Activated naive CD8-positive, alpha-beta T cell treated with anti-CD3 and anti-CD28 coated beads, Interleukin-2, amount 50 U/mL, for 24 hours (primary cell): ENCODE measurements at regions not wholly inside any gene's neighbourhood (a gene's known extent, or its start where the extent isn't known, plus 50 kb on each side); places are given as distances from the start of the nearest gene placed in this dataset.

Source experiments
- ATAC-seq: fragments of 150-1000 bp; cut with Tn5 transposase; one replicate; pipeline ENCODE4 v1.10.0; 2021
- DNase-seq: peaks from one replicate; pipeline ENCODE4 v3.0.0; 2021
- H3K27ac Mint-ChIP-seq: one replicate; pipeline ENCODE4 v1.8.0; 2021; ENCODE audit warnings: mild to moderate bottlenecking, mixed read lengths
- H3K27me3 Mint-ChIP-seq: one replicate; pipeline ENCODE4 v1.8.0; 2021; ENCODE audit warnings: mixed read lengths
- H3K36me3 Mint-ChIP-seq: one replicate; pipeline ENCODE4 v1.8.0; 2021; ENCODE audit warnings: low read depth, mixed read lengths
- H3K4me1 Mint-ChIP-seq: one replicate; pipeline ENCODE4 v1.8.0; 2021; ENCODE audit warnings: mixed read lengths
- H3K4me3 Mint-ChIP-seq: one replicate; pipeline ENCODE4 v1.8.0; 2021; ENCODE audit warnings: mild to moderate bottlenecking, moderate library complexity, mixed read lengths
- H3K9me3 Mint-ChIP-seq: one replicate; pipeline ENCODE4 v1.8.0; 2021; ENCODE audit warnings: mixed read lengths

- no peak for ATAC-seq
- Mint-ChIP-seq H3K4me1 (no peaks in the 10 kb centered on the region), H3K27ac (no peak overlapping the region), H3K36me3 (no peaks in the 10 kb centered on the region), H3K9me3 (peaks cover 7% of the 10 kb centered on the region), H3K27me3 (no peaks in the 10 kb centered on the region), H3K4me3 (no peak overlapping the region)
- no peak for DNase-seq
These were observed 205.3 kb upstream of the DACH1 start for GRCh38 chr13:72072261-72072660.

DNA sequence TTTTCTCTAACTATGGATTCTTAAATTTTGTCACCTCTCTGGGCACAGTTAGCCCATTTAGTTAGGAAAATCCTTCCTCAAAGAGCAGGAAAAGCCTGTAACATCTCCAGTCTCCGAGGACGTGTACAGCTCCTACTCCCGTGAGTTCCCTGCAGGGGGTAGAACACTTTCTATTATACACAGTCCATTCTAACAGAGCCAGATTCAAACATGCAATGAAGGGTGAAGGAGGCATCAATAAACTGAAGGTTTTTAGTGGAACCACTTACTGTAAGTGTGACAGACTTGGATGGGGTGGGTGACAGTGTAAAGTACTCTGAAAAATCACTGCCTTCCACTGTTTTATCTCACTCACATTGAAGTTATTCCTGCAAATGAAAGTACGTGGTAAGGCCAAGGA, 204.7 kb upstream of the DACH1 start:
- H3K27me3 Mint-ChIP-seq = no peaks in the 10 kb centered on the region
- H3K4me1 Mint-ChIP-seq = no peaks in the 10 kb centered on the region
- peaks cover 7% of the 10 kb centered on the region for H3K9me3 Mint-ChIP-seq
- DNase-seq = no peak
- no peak overlapping the region for H3K4me3 Mint-ChIP-seq
- H3K36me3 Mint-ChIP-seq = no peaks in the 10 kb centered on the region
- ATAC-seq = no peak
- H3K27ac Mint-ChIP-seq = no peak overlapping the region

GRCh38 chr13:72062566-72062965, 195.6 kb upstream of the DACH1 start:
- ATAC-seq = no peak
- no peaks in the 10 kb centered on the region for H3K27me3 Mint-ChIP-seq
- H3K4me3 Mint-ChIP-seq = no peak overlapping the region
- H3K4me1 Mint-ChIP-seq = no peaks in the 10 kb centered on the region
- peaks cover 34% of the 10 kb centered on the region for H3K9me3 Mint-ChIP-seq
- H3K36me3 Mint-ChIP-seq = no peaks in the 10 kb centered on the region
- H3K27ac Mint-ChIP-seq = no peak overlapping the region
- DNase-seq = no peak

GRCh38 chr13:72061613-72062012, 194.6 kb upstream of the DACH1 start:
- DNase-seq (no peak), ATAC-seq (no peak)
- Mint-ChIP-seq H3K4me1 (no peaks in the 10 kb centered on the region), H3K9me3 (peaks cover 32% of the 10 kb centered on the region), H3K27me3 (no peaks in the 10 kb centered on the region), H3K4me3 (no peak overlapping the region), H3K27ac (no peak overlapping the region), H3K36me3 (no peaks in the 10 kb centered on the region)

- H3K9me3 Mint-ChIP-seq = peaks cover 8% of the 10 kb centered on the region
- DNase-seq = no peak
- no peak overlapping the region for H3K27ac Mint-ChIP-seq
- no peaks in the 10 kb centered on the region for H3K4me1 Mint-ChIP-seq
- no peaks in the 10 kb centered on the region for H3K36me3 Mint-ChIP-seq
- H3K4me3 Mint-ChIP-seq = no peak overlapping the region
- no peak for ATAC-seq
- H3K27me3 Mint-ChIP-seq = no peaks in the 10 kb centered on the region
These were observed 183.2 kb upstream of the DACH1 start for GRCh38 chr13:72050251-72050650.

- Mint-ChIP-seq H3K36me3 (no peaks in the 10 kb centered on the region), H3K27me3 (no peaks in the 10 kb centered on the region), H3K4me1 (no peaks in the 10 kb centered on the region), H3K27ac (no peak overlapping the region), H3K9me3 (peaks cover 12% of the 10 kb centered on the region), H3K4me3 (no peak overlapping the region)
- ATAC-seq (no peak), DNase-seq (no peak)
These were observed 176.4 kb upstream of the DACH1 start for GRCh38 chr13:72043366-72043765.

DNA sequence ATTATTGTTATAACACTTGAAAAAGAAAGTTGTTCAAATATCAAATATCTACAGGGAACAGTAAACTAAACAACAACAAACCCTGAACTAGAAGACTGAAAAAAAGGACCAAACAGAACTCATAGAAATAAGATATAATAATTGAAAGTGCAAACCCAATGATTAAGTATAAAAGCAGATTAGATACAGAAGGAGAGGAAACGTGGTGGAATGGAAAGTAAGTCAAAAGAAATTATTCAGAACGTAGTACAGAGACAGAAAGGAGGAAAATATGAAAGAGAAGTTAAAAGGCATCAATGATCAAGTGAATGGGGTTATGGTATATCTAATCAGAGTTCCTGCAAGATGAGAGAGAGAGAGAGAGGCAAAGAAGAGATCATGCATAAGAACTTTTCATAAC, 174.2 kb upstream of the DACH1 start:
- Mint-ChIP-seq H3K27me3 (no peaks in the 10 kb centered on the region), H3K36me3 (no peaks in the 10 kb centered on the region), H3K9me3 (peaks cover 17% of the 10 kb centered on the region), H3K27ac (no peak overlapping the region), H3K4me1 (no peaks in the 10 kb centered on the region), H3K4me3 (no peak overlapping the region)
- DNase-seq (no peak), ATAC-seq (no peak)

GRCh38 chr13:72039126-72039525, 172.1 kb upstream of the DACH1 start:
- Mint-ChIP-seq H3K4me3 (no peak overlapping the region), H3K27ac (no peak overlapping the region), H3K27me3 (no peaks in the 10 kb centered on the region), H3K36me3 (no peaks in the 10 kb centered on the region), H3K9me3 (peaks cover 17% of the 10 kb centered on the region), H3K4me1 (no peaks in the 10 kb centered on the region)
- no peak for ATAC-seq
- no peak for DNase-seq

DNA sequence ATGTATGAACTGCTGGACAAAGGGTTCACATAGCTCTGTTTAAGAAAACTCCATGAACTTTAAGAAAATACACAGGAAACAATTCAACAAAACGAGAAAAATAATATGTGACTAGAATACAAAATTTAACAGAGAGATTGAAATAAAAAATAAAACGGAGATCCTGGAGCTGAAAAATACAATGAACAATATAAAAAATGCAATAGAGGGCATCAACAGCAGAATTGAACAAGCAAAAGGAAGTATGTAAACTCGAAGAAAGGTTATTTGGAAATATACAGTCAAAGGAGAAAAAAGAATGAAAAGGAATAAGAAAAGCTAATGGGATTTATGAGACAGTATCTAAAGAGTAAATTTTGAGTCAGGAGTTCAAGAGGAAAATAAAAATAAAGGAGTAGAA, 163.0 kb upstream of the DACH1 start:
- Mint-ChIP-seq H3K27me3 (no peaks in the 10 kb centered on the region), H3K4me1 (no peaks in the 10 kb centered on the region), H3K4me3 (no peak overlapping the region), H3K36me3 (no peaks in the 10 kb centered on the region), H3K27ac (no peak overlapping the region), H3K9me3 (peaks cover 13% of the 10 kb centered on the region)
- DNase-seq (no peak), ATAC-seq (no peak)

DNA sequence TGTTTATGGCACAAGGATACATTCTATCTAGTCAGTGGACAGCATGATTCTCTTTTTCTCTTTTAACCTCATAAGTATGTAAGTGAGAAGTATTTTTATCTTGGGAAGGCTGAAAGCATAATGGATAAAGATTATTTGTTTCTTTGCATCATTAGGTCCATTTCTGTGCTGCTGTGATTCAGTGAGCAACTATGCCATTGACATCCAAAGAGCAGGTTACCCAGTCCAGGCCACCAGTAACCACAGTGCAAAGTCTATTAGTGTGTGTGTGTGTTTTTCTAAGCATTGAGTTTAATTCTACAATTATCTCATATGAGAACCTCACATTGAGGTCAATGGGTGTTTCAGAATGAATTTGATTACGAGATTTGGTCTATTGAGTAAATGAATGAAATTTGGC, 158.8 kb upstream of the DACH1 start:
- Mint-ChIP-seq H3K27me3 (no peaks in the 10 kb centered on the region), H3K4me3 (no peak overlapping the region), H3K9me3 (peaks cover 9% of the 10 kb centered on the region), H3K36me3 (no peaks in the 10 kb centered on the region), H3K27ac (no peak overlapping the region), H3K4me1 (no peaks in the 10 kb centered on the region)
- no peak for DNase-seq
- no peak for ATAC-seq

GRCh38 chr13:72023895-72024294, 156.9 kb upstream of the DACH1 start:
- peaks cover 3% of the 10 kb centered on the region for H3K9me3 Mint-ChIP-seq
- ATAC-seq (no peak), DNase-seq (no peak)
- no peak overlapping the region for H3K4me3 Mint-ChIP-seq
- H3K36me3 Mint-ChIP-seq = no peaks in the 10 kb centered on the region
- no peaks in the 10 kb centered on the region for H3K4me1 Mint-ChIP-seq
- H3K27me3 Mint-ChIP-seq = no peaks in the 10 kb centered on the region
- no peak overlapping the region for H3K27ac Mint-ChIP-seq

DNA sequence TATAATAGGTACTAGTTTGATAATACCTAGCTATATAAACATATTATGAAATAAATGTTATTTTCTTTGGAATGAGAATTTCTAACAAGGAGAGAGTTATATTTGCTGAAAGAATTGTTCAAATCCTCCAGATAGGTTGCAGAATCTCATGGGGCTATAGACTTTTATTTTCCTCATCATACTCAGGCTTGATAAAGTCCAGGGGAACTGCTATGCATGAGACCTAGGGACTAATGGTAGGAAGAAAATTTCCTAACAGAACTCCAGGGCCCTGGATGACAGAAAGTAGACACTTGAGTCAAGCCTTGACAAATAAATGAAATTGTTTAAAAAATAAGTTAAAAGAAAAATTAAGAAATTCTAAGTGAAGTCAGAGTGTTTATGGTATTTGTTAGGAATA, 138.5 kb upstream of the DACH1 start:
- Mint-ChIP-seq H3K9me3 (peaks cover 8% of the 10 kb centered on the region), H3K27ac (no peak overlapping the region), H3K27me3 (no peaks in the 10 kb centered on the region), H3K4me1 (no peaks in the 10 kb centered on the region), H3K4me3 (no peak overlapping the region), H3K36me3 (no peaks in the 10 kb centered on the region)
- ATAC-seq (no peak), DNase-seq (no peak)

DNA sequence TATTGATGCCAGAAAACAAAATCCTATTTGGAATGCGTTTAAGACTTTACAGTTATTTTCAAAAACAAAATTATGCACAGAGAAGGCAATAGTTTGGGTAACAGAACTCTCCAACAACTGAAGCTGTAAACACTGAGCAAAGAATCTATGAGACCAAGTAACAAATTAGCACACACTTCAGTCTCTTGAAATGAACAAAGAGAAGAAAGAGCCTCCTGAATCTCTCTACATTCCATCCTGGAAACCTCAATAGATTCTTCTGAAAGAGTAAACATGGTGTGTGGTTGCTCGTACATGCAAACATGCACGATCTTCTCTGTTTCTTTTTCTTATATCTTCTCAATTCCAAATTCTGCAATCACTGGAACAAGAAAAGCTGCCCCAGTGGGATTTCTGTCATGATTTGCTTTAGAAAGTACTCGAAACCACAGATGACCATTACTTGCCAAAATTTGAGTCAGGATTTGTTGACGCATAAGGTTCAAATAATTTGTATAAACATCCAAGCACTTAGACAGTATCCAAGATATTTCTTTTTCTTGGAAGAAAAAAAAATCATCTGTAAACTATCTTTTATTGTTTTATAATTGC, 137.9 kb upstream of the DACH1 start:
- Mint-ChIP-seq H3K27ac (no peak overlapping the region), H3K4me3 (no peak overlapping the region), H3K27me3 (no peaks in the 10 kb centered on the region), H3K9me3 (peaks cover 8% of the 10 kb centered on the region), H3K36me3 (no peaks in the 10 kb centered on the region), H3K4me1 (no peaks in the 10 kb centered on the region)
- ATAC-seq (no peak), DNase-seq (no peak)

DNA sequence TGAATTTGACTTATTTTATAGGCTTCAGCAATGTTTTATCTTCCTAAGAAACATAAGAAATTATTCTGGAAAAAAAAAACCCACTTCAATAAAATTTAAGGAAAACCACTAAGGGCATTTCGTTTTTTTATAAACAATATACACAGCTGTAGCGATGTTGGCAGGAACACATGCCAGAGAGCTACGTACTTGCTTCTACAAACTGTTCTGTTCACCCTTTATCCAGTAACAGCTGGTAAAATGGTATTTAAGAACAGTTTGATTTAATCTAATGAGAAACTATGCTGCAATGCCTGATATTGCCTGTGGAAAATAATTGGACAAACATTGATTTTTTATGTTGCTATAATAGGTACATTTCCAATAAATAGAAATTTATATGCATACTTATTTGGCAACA, 137.2 kb upstream of the DACH1 start:
- ATAC-seq = no peak

GRCh38 chr13:71998223-71998622, 131.2 kb upstream of the DACH1 start:
- Mint-ChIP-seq H3K4me3 (no peak overlapping the region), H3K27ac (no peak overlapping the region), H3K36me3 (no peaks in the 10 kb centered on the region), H3K27me3 (no peaks in the 10 kb centered on the region), H3K4me1 (no peaks in the 10 kb centered on the region), H3K9me3 (peaks cover 16% of the 10 kb centered on the region)
- no peak for ATAC-seq
- no peak for DNase-seq

More for the DNA sequence above, 137.2 kb upstream of the DACH1 start:
- H3K36me3 Mint-ChIP-seq = no peaks in the 10 kb centered on the region
- H3K9me3 Mint-ChIP-seq = peaks cover 8% of the 10 kb centered on the region
- no peak for DNase-seq
- no peak overlapping the region for H3K4me3 Mint-ChIP-seq
- no peak overlapping the region for H3K27ac Mint-ChIP-seq
- no peaks in the 10 kb centered on the region for H3K27me3 Mint-ChIP-seq
- no peaks in the 10 kb centered on the region for H3K4me1 Mint-ChIP-seq

DNA sequence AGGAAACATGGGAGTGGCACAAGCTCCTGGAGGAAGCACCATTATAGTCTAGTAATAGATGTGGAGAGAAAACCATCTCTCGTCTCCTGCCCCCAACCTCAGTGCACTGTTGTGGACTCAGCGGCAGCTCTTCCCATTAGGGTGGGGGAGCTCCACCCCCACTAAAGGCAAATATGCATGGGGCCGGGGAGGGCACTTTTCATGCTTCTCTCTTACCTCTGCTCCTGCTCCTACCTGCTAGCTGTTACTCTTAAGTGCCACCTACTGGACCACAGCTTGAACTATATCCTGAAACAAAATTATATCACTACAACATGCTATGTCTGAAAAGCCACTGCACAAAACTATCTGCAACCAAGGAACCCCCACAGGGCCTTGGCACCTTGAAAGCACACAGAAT, 112.6 kb upstream of the DACH1 start:
- DNase-seq (no peak), ATAC-seq (no peak)
- Mint-ChIP-seq H3K36me3 (no peaks in the 10 kb centered on the region), H3K27me3 (no peaks in the 10 kb centered on the region), H3K4me3 (no peak overlapping the region), H3K27ac (no peak overlapping the region), H3K4me1 (no peaks in the 10 kb centered on the region), H3K9me3 (peaks cover 13% of the 10 kb centered on the region)
